ENCODE measurements at regions not wholly inside any gene's neighbourhood (a gene's known extent, or its start where the extent isn't known, plus 50 kb on each side); places are given as distances from the start of the nearest gene placed in this dataset.

DNA sequence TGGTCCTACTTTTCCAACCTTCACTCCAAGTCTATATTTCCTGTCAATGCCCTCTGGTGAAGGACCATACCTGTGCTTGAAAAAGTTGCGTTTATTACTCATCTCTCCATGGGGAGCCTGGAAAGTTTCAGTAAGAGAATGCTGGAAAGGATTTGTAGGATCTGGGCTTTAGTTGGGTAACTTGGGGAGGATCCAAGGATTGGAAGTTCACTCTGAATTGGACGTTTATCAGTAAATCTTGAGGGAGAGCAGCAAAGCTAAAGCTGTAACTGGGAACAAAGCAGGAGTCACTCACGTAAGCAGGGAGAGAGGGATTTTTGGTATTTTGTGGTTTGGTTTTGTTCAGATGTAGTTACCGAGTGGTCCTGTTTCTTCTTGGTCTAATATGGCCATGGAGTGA, 51.4 kb upstream of the NPVF start:
- DNase-seq: no peak

DNA sequence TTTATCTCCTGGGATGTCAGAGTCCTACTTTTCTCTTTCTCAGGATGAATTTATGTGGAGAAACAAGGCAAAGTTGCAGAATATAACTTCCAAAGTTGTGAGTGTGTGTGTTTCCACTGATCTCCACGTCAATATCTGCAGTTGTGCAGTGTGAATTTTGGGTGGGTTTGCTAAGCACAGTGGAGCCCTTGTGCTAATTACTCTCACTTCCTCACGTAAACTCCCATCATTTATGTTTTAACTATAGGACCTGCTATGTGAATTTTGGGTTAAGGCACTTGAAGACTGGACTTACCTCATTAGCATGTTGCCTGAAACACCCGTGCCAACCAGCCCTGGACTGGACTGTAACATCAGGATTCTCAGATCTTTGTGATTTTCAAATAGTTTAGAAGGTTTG, 51.9 kb upstream of the NPVF start:
- DNase-seq: no peak

DNA sequence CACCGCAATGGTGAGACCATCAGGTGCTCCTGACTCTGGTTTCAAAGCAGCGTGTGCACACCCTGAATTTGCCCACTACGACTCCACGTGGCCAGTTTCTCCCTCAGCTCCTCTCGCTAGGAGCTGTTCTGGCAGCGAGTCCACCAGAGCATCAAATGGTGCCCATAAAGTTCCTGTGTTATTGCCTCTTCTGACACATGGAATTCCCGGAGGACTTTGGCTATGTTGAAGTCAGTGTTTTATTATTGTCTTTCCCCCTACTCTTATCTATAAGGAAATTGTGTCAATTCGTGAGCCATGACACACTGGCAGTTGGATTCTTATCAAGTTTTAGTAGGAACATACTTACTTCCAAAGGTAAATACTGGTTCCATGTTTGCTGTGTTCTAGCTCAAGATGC, 53.9 kb upstream of the NPVF start:
- DNase-seq: no peak

DNA sequence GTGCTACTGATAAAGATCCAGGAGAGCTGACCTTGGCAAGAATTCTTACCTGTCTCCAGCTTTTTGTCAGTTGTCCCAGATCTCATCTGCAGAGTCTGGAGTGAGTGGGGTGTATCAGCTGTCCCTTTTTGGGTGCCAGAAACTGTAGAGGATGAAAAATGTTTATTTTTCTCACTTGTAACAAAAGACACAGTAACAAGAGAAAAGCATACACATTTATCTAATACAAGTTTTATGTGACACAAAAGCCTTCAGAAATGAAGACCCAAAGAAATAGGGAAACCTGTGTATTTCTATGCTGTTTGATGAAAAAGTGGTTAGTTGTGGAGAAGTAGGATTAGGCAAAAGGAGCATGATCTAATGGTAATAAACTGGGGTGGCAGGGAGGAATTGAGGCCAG, 58.5 kb upstream of the NPVF start:
- no peak for DNase-seq

DNA sequence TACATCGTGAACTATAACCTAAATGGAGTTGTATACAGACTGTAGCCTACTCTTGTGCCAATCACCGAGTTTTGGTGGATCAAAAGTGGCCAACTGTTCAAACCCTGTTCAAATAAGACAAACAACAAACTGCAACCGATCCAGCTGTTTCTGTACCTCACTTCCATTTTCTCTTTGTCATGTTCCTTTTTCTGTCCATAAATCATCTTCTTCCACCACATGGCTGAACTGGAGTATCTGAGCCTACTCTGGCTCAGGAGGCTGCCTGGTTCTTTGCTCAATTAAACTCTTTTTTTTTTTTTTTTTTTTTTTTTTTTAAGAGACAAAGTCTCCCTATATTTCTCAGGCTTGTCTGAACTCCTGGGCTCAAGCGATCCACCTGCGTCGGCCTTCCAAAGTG, 59.0 kb upstream of the NPVF start:
- no peak for DNase-seq

DNA sequence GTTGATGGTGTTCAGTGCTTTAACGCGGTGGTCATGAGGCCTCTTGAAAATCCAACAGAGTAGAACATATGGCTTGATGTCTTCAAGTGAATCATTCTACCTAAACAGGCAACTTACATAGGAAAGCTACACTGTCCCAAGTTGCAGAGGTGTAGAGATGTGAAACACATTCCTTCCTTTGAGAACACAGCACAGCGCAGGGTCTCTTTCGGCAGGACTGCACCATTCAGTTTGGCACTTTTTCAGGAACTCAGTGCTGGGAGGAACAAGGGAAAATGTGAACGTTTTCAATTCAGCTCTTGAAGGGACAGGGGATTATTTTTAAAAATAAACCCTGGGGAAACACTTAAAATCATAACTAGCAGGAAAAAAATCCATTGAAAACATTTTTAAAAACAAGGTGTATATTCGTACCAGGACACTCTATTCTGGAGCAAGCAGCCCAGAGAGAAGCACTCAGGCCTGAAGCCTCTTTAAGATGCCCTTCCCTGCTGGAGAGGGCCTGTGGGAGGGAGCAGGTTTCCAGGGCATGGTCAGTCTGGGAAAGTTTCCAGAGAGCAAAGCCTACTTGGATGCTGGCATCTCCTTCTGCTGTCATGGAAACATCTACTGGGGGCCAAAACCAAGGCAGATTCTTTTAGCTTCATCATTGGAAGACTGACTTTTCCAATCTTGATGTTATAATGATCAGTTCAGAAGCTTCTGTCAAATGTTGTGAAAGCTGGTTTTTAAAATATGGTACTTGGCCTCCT, 60.4 kb upstream of the NPVF start:
- DNase-seq: peak; percentile 78

DNA sequence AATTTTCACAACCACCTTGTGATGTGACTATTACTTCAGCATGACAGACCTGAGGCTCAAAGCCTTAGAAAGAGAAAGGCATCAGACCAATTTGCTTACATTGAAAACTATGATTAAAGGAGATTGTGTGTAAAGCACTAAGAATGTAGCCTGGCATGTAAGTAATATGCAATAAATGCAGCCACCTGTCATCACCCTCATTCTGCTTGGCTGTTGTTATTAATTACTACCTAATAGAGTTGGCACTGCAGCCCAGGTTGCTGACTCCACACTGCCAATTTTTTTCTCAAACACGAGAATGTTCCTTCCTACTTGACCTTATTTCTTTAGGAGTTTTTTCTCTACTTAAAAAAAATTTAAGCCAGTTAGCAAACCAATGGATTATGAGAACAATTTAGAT, 61.2 kb upstream of the NPVF start:
- no peak for DNase-seq

DNA sequence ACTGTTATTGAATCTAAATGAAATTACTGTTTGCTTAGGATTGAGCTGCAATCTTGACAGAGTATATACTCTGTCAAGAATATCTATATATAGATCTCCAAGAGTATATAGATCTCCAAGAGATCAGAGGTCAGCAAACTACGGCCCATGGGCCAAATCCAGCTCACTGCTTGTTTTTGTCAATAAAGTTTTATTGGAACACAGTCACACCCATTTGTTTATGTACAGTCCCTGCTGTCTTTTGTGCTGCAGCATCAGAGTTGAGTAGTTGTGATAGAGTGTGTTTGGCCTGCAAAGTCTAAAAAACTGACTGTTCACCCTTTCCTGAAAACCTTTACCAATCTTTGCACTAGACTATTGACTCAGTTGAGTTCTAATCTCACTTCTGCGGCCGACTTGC, 66.3 kb upstream of the NPVF start:
- no peak for DNase-seq

DNA sequence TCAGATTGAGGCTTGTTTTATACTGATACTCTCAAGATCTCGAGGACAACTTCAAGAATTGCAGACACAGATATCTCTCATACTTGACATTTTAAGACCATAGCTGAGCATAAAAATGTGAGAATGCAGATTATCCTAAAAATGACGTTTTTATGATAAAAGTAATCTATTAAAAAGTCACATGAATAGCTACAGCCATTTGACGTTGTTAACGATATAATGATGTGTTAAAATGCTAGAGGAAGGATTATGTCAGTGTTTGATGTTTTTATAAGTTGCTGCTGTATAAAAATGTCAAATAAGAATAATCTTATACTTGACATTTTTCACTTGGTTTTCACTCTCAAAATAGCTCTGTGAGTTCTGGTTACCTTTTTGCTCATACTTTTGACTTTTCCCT, 67.1 kb upstream of the NPVF start:
- DNase-seq: no peak

DNA sequence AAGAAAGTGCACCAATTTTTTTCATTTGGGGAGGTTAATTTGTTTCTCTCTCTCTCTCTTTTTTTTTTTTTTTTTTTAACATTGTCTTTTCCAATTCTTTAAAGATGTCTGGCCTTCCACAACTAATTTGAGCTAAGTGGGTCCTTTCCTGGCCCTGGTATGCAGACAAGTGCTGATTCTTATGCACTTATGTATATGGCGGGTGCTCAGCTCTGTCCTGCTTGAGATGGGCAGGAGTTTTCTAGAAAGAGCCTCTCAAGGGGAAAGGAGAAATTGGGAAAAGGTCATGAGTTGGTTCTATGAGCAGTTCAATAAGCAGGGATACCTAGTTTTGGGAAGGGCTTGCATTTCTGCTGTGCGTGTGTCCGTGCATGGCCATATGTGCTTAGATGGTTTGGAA, 67.8 kb upstream of the NPVF start:
- no peak for DNase-seq

DNA sequence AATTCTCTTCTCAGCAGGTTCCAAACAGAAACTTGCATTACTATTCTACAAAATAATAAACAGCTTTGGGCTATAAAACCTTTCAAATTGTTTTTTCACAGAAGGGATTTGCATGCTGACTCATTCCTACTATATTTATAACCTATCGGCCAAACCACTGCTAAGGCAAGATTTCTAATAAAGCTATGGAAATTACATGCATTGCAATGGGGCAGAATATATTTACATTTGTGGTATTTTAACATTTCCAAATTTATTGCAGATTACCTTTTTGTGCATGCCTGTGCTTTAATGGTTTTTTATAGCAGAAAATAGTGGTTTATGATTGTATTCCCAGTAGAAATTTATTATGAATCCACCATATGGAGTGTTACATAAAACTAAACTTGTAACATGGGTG, 69.0 kb upstream of the NPVF start:
- DNase-seq: no peak

DNA sequence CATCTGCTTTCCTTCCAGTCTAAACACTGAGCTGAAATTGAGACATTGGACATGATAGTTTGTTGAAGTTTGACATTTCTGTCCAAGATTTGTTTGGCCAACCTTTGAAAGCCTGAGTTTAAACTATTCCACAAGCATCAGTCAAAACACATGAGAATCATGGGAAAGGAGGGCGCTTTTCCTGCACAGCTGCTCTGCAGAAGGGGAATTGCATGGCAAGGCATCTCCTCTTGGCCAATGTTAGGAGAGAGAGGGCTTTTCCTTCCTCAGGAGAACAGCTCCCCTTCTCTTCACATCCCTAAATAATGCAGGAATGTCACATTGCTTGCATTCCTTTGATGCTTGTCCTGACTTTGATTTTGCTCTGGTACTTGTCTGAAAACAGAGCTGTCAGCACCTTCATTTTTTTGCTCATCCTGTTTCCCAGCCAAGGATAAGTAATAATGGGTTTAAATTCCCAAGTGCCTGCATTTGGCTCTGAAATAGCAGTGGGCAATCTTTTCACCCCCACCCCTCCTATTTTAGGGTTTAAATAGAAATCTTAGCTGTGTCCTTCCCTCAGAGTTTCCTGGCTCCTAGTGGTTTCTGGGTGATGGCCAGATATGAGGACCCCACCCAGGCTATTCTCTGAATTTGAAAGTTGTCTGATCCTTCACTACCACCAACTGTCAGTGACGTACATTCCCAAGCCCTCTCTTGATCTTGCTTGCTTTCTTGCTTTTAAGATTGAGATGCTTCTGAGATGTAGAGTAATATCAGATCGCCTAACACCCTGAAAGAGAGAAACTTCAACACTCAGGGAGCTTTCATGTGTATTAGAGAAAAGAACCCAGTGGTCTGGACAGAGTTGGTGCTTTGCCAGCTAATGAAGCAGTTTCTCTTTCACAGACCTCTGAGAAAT, 75.2 kb upstream of the NPVF start:
- peak; percentile 83 for DNase-seq

DNA sequence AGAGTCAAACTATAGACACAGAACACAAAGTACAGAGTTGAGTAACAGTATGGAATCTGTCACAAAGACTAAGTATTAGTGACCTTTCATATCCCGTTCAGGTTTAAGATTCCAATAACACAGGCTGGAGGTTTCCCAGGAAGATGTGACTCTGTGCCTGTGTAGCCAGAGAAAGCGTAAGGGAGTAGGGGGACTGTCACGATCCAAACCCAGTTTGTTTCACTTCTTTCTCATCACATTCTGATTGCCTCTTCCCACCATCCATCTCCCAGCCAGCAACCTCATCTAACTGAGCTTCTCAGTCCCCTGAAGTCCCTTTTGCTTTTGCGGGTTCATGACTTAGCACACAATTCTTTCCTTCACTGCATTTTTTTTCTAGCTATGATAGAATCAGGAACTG, 76.4 kb upstream of the NPVF start:
- DNase-seq: no peak

DNA sequence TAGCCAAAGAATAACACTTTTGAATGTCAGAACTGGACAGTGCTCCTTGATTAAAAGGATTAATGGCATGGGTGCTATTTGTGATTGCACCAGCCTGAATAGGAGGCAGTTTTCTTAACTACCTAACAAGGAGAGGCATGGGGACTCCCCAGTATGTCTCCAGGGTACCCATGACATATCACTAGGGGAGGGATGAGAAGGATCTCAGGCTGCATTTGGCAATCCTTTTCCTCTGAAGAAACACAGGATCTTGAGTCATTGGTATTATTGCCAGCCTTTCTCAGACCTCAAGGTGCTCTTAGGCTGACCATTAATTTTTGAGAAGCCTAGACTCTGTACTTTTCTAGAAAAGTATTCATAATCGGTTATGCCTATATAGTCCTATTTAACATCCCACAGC, 77.5 kb upstream of the NPVF start:
- no peak for DNase-seq

DNA sequence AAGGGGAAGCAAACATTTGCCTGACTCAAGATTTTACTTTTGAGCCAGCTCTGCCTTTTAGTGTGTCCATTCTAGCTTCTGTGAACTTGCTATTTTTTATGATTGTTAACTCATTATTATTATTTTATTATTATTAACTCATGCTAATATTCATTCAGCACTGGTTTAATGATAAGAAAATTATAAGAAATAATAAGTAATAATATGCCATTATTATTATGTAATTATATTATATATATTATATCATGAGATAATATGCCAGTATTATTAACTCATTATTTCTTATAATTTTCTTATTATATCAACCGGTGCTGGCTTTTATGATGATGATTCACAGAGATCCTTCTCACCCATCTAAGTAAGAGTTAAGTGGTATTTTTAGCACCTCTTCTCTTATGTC, 79.3 kb upstream of the NPVF start:
- no peak for DNase-seq

DNA sequence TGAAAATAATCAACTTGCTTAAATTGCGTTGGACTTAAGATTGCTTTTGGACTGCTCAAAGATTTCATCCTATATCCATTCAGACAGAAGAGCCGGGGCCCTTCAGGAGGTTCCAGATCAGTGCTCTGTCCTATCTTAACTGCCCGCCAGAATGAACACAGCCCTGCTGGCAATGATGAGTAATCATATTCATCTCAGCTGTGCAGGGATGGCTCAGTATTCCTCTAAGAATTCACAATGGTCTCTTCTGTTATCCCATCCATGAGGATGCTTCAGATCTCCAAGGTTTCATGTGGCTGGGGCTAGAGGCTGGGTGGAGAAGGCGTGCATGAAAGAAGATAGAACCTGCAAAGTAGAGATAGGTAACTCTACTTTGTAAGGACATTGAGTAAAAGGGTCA, 80.0 kb upstream of the NPVF start:
- no peak for DNase-seq

DNA sequence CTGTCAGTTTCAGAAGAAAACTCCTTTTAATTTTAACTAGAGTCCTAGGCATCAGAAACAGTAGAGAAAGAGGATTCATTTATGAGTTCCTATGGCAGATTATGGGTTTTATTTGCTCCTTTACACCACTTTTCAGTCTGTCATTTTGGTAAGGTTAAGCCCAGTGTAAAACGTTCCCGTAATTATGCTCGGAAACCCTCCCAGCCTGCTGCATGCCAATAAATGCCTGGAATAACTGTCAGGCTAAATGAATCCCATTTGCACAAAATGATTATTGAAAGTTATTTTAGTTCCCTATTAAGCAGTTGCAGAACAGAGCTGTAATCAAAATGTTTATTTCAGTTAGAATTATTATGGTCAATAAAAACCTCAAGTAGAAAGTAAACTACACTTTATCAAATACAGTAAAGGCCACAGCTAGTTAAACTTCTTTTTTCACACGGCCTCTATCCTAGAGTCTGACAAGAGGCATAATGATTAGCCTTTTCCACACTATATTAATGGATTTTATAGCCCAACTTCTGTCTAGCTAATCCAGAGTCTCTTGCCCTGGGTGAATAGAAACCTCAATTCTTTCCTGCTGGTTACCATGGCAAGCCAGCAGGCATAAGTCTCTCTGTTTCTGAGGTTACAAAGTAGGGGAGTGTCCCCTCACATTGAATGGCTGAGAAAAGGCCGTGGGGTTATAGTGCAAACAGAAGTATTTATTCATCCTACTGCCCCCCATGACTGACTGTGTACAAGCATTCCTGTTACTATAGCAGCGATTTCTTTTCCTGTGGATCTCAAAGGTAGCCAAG, 80.8 kb upstream of the NPVF start:
- DNase-seq: peak; percentile 38

DNA sequence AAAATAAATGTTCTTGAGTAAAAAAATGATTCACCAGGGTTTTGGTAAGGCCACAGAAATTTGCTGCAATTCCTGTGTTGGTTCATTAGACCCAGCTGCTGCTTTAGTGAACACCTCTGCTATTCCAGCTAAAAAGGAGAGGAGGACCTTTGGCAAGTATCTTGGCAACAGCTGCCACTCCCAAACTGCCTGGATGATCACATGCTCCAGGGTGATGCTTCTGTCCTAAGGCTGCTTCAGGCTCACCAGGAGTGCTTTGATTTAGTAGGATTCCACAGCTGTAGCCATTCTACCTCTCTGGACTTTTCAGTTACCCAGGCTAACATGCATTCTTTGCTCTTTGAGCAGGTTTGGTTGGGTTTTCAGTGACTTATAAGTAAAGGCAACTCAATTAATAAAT, 82.6 kb upstream of the NPVF start:
- no peak for DNase-seq

DNA sequence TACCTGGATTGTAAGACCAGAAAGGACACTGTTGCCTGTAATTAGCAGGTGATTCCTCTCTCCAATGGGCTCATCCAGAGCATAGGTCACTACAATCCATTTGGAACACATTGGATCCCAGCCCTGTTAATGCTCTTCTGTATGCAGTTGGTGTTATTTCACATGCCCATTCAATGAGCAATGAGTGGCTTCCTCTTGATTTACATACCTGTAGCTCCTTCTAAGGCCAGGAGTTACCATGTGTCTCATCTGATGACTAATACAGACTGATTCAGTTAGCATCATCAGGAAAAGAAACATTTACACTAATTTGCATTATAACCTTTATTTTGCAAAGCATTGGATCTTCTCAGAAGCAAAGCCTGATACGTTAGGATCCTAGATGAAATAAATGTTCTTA, 83.1 kb upstream of the NPVF start:
- no peak for DNase-seq

DNA sequence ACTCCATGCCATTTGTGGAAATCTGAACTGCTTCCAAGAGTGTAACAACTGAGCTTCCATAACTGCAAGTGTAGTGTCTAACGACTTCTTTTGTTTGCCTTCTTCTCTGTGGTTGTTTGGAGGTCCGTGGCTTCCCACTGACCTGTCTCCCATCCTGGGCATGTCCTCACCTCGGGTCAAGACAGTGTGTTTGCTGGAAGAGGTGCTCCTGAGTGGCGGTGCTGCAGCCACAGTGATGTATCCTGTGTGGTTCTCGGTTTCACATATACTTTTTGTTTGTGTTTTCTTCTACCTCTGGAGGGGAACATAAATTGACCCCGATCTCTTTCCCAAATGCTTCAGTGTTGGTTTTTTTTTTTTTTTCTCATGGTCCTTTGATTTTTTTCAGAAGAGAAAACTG, 84.7 kb upstream of the NPVF start:
- no peak for DNase-seq

DNA sequence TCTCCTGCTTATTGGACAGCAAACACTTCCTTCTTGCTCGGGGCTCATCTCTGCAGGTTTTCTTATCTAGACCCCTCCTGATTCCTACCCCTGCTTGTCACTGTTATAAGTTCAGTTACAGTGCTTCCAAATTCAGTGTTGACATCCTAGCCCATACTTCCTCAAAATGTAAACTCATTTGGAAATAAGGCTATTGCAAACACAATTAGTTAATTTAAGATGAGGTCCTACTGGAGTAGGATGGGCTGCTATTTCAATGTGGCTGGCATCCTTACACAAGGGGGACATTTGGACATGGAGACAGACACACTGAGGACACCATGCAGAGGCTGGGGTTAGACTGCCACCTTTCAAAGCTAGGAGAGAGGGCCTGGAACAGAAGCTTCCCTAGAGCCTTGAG, 85.2 kb upstream of the NPVF start:
- no peak for DNase-seq

DNA sequence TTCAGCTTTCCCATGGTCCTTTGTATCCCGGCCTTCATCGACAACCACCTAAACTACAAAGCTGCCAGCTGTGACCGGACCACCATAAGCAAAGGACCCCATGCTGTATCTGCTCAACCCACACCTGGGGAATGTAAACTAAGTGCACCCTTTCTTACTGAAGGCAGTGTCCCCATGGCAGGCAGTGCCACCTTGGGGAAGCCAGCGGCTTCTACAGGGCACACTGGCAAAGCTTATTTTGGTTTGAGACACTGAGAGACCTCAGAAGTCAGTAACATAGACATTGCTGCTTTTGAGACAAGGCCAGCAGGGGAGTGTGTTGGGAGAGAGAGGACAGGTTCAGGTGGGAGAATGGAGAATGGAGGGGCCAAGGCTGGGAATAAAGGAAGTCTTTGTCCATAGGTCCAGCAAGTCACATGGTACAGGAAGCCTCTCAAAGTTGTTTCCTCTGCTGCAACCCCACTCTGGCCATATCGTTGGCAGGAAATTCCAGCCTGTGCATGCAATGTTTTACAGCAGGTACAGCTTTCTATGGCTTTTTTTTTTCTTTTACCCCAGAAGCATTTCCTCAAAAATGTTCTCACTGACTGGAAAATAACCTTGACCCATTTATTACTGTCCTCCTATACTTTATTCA, 85.9 kb upstream of the NPVF start:
- DNase-seq: no peak

DNA sequence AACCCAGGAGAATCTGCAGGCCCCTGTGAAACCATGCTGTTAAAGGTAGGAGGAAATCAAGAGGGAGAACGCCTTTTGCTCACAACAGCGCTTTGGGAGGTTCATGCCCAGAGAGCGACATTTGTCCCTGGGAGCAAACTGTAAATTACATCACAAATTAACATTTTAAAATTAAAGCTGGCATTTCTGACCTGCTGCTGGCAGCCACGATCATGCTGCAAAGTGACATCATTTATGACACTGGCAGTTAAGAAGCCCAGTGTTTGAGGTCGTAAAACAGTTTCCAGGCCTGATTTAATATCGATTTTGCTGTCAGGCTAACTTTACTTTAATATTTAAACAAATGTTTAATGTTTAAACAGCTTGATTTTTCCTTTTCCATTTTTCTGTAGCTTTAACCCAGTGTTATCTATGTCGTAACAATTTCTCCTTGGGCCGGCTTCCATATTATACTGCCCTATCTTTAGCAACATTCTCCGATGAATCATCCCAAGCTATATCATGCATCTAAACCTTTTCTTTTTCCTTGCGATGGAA, 86.5 kb upstream of the NPVF start:
- DNase-seq: no peak
